HG02623 (cell line): ENCODE measurements at regions not wholly inside any gene's neighbourhood (a gene's known extent, or its start where the extent isn't known, plus 50 kb on each side); places are given as distances from the start of the nearest gene placed in this dataset.

Experiments
- ATAC-seq: cut with Tn5 transposase; IDR thresholded peaks from one replicate; pipeline ENCODE4 v1.9.1; 2021; ENCODE audit warnings: moderate library complexity; ENCODE audit not compliant: unreplicated experiment

DNA sequence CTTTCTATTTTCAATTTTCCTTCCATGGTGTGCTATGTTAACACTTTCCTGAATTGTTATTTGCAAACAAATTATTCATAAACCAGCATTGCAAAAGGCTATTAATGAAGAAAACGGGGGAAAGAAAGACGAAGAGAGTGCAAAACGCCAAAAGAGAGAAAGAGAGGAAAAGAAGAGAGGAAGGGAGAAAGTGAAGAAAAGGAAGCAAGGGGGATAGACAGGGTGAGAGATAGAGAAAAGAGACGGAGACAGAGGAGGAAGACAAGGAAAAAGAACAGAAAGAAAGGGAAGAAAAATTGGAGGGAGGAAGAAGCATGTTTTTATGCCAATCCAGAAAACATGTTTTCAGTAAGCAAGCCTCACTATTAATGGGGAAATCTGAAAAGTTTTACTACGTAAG is 310.6 kb downstream of the TFEC start:
- ATAC-seq, result no peak

DNA sequence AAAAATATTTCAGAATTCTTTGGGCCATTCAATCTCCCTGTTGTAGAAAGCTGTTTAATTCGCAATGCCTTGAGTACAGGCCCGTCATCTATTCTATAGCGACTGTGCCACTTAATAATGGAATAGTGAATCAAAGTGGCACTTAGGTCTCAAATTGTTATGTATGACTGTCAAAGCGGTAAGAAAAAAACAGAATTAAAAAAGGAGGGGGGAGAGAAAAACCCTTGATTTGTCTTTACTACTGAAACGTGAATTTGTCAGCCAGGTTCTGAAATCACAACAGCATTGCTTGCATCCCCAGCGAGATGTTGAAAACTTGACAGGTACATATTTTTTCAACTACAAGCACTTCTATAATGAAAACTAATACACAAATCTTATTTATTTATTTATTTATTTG is 320.9 kb downstream of the TFEC start:
- no peak for ATAC-seq

DNA sequence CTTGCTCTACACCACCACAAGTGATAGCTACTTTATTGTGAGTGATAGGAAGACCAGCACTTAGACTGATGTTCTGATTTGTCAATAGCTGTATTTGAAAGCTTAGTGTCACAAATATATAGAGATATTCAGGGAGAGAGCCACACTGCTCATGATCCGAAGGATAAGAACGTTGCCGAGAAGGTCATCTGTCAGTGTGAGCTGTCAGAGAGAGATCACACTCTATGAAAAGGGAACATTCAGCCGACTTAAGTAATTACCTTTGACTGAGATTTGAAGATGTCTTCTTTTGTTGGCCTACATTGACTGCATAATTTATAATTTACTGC is 322.6 kb downstream of the TFEC start:
- ATAC-seq, result no peak

DNA sequence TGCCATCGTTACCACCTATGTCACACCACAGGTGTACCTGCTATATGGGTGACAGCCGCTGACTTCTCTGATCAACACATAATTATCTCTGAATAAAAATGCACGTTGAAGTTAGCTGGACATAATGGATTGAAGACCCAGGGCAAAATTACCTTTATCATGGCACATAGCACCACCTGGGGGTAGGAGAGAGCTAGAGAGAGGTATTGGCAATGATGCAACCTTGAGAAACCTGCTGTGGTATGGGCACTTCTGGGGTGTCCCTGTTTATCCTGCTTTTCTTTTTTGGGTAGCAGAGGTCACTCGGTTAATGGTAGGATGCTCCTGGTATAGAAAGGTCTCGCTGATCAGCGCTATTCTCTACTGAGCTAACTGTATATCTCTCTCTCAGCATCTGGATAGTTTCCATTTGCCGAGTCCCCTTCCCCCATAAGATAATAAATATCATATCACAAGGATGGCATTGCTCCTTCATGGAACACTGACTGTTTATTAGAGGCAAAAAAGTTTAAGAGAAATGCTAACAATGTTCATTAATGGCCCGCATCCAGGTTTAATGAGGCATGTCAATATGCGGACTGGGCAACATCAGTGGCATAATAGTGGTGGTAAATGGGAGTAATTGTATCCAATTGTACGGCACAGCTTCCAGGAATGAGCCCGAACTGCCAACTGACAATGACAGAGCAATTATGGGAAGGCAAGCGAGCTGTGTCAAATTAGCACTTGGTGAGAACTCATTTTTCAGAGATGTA is 323.1 kb downstream of the TFEC start:
- no peak for ATAC-seq

DNA sequence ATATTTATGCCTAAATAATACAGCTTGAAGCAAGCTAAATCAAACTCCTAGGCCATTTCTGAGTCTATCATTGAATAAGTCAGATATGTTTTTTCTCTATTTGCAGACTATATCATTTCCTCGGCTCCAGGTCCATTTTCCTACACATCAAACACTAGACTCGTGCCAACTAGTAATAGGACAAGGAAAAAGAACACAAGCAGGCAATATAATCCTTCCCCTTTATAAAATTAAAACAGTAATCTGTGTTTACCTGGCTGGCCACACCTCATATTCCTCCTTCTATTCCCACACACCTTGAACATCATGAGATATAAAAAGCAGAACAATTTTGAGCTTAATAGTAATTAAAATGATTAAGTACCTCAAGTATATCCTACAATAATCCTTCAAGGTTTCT is 325.7 kb downstream of the TFEC start:
- ATAC-seq, result no peak

DNA sequence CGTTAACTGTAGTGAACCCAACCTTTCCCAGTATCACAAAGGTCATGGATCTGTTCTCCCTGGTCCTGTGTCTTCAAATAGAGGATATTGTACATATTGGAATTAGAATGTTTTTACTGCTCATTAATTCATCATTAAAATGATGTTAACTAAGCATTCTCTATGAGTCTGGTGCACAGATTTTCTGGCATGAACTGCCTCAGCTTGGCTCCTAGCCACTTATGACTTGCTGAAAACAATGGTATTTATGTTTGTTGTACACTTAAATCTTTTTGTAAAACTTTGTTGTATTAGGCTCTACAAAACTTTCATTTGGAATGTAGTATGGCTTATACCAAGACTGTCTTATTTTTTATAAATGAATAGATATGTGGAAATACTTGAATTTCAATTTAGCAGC is 329.4 kb downstream of the TFEC start:
- ATAC-seq, result no peak

DNA sequence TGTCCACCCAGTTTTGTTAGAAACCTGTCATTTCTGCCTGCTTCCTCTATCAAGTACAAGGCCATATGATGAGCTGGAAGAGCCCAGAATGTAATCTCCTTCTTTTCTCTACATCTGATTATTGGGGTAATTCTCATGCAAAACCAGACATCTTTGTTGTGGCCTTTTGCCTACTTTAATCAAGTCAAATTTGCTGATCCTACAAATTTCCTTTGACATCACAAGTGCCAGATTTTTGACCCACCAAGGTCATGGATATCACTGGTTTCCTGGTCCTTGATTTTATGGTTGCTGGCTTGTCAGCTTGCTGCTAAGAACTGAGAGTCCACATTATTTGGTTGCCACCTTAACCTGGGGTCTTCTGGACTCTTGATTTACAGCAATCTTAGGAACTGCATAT is 336.1 kb downstream of the TFEC start:
- no peak for ATAC-seq

DNA sequence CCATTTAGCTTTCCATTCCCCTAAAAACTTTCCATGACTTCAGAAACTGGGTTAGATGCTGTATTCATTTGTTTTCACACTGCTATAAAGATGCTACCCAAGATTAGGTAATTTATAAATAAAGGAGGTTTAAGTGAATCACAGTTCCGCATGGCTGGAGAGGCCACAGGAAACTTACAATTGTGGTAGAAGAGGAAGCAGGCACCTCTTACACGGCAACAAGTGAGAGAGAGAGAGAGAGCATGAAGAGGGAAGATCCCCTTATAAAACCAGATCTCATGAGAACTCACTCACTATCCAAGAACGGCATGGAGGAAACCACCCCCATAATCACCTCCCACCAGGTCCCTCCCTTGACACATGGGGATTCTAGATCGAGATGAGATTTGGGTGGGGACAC is 336.8 kb downstream of the TFEC start:
- ATAC-seq, result no peak

DNA sequence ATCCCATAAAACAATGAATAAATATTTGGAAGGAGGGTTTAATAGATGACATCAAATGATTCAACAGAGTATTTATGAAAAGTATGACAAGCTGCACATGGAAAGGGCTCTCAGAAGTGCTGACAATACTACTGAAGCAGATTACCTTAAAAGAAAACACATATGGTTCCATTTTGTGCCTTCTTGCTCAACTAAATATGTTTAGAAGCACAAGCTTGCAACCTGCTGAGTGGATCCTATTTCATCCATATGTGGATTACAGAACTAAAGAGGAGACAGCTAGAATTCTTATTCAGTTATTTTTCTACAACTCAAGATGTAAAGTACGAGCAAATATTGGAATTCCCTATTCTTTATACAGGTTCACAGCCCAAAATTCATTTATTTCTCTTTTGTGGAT is 340.6 kb downstream of the TFEC start:
- ATAC-seq, result no peak

DNA sequence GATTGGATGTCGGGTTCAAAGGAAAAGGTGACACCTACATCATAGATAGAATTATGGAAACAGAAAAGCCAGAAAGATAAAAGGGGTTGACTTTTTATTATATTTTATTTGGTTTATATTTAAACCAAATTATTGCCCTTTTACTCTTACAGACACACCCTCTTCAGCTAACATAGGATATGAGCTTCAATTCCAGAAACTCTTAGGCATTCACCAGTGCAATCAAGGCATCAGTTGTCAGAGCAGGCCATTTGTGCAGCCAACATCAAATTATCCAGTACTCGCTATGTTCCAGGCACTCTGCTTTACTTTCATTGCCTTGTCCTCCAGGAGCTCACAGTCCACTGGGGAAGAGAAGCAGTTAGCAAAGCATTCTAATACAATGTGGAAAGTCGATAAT is 347.5 kb downstream of the TFEC start:
- no peak for ATAC-seq

DNA sequence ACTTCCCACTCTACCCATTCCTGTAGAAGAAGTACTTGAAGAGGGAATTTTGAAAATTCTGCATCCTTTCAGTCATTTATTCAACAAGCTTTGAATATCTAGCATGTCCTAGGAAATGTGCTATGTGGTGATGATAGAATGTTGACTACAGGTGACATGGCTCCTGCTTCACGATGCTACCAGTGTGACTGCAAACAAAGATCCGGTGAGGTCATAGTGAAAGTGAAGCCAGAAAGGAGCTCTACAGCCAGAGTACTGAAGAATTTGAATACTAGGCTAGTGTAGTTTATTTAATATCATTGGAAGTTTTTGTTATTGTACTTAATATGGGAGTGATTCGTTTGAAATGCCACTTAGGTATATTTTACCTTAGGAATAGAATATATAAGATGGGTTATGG is 348.1 kb downstream of the TFEC start:
- ATAC-seq, result peak; percentile 53

DNA sequence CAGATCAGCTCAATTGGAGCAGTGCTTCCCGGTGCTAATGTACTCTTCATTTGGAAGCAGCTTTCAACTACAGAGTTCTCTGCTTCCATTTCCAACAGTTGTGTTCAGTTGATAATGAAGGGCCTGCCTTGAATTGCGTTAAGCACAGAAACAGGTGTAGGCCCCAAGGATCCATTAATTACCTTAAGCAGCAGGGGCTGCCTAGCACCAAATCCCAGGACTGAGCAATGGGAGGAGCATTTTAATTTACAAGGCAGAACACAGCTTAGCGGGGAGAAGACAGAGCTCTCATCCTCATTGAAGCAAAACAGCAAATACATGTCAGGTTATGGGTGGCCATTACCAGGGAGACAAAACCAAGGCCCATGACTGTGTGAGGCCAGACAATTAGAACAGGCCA is 349.6 kb downstream of the TFEC start:
- ATAC-seq, result no peak

DNA sequence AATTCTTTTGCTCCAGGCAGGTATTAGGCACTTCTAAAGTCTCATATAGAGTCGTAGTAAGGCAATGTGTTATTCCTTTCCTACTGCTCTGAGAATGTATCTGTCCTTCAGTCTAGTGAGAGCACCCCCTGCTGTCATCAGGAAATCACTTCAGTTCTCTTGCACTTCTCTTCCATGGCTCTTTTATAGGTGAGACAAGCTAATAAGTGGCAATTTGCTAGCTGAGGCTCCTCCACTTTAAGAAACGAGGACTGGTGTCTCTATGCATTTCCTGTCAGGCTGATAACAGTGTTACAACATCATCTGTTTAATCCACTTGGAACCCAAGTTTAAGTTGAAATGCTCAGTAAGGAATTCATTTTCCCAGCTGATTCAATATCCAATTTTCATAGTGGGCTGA is 350.6 kb downstream of the TFEC start:
- peak; percentile 73 for ATAC-seq

DNA sequence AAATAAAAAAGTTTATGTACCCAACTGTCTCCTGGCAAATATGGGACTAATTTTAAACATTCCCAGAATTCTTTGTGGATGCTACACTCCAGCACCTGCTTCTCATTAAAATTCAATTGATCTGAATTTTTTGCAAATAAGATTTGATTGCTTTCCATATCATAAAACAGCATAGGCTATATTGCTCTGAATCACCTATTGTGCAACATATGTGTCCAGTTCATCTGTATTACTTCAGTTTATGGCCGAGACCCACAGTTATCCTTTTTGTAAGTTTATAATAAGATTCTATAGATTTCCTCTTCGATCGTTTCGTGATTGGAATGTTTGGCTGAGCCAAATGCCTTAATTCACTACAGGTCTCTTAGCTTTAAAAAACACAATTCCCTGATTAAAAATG is 351.1 kb downstream of the TFEC start:
- ATAC-seq, result no peak

DNA sequence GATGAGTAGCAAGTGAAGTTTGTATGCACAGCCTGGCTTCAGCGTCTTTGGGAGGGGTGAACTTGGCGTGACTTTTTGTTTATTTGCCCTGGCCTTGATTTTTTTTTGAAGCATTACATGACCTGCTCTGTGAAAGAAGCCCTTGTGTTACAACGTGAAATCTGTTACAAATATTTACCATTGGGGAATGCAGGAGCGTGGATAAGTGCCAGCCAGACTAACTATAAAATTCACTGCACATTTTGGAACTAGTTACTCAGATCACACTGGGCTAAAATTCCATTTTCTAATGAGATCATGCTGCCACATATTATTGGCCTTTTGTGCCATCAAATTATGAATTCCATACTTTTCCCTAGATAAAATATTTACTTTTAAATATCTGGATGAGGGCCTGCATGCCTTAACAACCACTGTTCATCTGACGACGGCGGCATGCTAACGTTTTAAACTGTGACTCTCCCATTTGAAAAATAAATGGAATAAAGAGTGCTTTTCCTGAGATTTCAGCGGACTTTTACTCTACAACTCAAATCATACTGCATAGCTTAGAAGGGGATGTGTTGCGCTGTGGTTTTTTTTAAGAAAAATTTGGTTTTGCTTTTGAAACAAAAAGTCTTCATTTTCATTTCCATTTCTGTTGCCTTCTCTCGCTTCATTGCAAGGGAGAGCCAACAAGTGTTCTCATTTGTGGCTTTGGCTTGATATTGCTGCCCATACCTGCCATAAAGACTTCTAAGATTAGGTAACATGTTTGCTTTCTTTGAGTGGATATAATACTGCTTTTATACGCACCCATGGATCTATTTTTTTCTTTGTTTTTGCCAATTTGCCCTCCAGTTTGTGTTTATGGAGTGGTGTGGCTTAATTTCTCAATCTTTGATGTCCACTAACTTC is 352.2 kb downstream of the TFEC start:
- no peak for ATAC-seq

DNA sequence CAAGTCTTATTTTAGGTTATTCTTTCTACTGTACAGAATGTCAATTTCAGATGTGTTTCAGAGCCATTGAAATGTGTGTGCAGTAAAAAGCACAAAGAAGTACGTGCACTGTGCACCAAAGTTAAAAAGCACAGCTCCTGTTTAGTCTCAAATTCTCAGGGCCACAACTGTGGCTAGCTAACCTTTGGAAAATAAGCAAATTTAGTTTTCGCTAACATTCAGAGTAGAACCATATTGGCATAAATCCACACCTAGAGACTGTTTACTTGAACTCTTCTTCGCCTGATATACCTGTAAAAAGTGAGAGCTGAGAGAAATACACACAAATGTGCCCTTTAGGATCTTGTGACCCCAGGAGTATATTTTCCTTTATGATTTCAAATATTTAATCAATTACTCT is 353.9 kb downstream of the TFEC start:
- ATAC-seq, result no peak

DNA sequence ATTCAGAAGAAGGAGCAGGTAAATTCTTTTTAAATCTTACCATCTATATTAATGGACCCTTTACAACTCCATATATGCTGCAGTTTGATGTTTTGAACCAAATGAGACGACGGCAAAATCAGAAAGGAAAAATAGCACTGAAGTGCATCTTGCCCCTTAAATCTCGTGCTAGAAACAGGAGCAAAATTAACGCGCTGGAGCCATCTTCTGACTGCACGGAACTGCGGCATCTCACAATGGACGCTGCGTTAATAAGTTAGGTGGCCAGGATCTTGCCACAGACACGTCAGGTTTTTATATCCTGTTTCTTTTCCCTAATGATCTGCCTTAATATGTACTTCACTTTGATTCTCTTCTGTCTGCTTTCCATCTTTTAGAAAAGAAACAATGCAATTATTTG is 354.5 kb downstream of the TFEC start:
- ATAC-seq, result no peak

DNA sequence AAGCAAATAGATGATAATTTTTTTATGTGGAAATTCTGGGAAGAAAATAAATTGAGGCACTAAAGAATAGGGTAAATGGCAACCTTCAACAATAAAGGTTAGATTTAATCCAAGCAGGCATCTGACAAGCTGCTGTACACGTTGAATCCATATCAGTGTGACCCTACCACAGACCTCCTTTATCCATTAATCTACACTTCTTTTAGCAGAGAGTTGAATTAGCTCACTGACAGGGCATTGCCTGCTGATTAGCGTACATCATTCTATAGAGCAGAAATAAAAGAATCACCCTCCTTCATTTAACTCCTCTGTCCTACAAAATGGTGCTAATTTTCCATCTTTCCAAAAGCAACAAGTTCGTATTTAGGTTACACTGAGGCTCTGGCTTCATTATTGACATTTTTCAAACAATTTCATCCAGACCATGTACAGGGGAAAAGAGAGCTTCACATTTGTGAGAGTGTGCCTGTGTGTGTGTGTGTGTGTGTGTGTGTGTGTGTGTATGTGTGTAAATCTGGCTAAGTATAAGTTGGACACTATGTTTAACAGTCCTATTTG is 356.0 kb downstream of the TFEC start:
- ATAC-seq, result no peak

DNA sequence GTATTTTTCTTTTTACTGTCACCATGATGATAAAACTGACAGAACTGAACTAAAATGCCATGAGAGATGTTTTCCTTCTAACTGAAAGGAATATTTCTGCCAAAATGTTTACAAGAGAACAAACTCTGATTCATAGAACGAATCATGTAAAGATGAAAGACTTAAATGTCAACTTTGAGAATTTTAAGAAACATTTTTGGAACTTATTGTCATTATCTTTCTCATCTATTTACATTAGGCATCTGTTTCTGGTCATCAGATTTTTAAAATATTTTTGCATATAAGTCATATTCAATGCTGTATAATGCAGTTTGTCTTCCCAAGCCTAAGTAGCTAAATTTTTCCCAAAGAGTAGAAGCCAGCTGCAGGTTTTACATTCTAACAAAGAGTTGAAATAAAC is 358.5 kb downstream of the TFEC start:
- ATAC-seq, result no peak

DNA sequence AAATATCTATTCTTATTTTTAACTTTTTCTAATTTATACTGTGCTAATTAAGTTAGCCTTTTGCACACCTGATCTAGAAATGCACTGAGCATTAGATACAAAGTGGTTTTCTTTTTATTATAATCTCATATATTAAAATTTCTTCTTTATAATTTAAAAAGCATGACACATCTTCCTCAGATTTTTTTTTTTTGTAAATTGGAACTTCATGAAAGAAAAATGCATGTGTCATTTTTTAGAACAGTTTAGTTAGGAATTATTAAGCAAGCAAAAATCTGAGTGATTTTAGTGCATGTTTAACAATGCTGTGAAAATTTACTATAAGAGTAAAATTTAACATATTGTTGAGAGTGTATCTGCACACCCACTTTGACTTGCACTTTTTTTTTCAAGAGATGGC is 367.9 kb downstream of the TFEC start:
- no peak for ATAC-seq

DNA sequence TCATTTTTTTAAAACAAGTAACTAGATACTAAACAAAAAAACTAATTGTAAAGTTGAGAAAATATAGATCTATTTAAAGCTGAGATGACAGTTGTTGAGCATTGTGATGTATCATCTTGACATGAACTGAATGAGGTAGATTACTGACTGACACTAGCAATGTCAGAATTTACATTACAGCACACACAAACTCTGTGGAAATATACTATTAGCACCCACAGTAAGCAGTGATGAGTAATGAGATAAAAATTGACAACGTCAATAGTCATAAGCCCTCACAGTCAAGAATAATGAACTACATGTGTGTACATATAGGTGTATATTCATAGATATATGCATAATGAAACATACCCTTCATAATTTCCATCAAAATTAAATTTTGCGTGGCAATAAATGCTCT is 368.4 kb downstream of the TFEC start:
- ATAC-seq, result no peak

DNA sequence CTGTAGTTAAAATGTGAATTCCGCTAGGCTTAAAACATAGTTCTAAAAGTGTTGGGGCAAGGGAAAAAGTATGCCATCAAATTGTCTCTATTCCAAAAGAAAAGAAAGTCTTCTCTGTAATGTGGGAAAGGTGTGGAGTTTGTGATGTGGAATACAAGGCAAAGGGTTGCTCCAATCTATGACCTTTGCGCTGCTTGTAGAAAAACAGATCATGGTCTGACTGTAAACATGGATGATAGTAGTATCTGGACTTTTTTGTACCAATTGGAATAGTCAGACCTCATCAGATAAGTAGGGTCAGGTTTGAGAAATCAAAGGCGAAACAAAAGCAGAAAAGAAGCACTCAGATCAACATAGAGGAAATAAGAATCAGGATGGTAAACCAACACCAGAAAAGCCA is 372.3 kb downstream of the TFEC start:
- ATAC-seq, result no peak
